ENCODE measurements at regions not wholly inside any gene's neighbourhood (a gene's known extent, or its start where the extent isn't known, plus 50 kb on each side); places are given as distances from the start of the nearest gene placed in this dataset.

GRCh38 chr1:63122079-63122478 is 200.3 kb upstream of the FOXD3 start:
- DNase-seq: no peak
- no peak for TF ChIP-seq CTCF (IDR thresholded peaks at IDR 0.05)
- no peak for TF ChIP-seq POLR2A (IDR thresholded peaks at IDR 0.05)
- H3K9me3 ChIP-seq: no peaks in the 10 kb centered on the region
- H3K36me3 ChIP-seq: no peaks in the 10 kb centered on the region
- H3K27ac ChIP-seq: no peak overlapping the region
- no peaks in the 10 kb centered on the region for H3K4me1 ChIP-seq
- H3K4me3 ChIP-seq: no peak overlapping the region
- H3K27me3 ChIP-seq: no peaks in the 10 kb centered on the region

DNA sequence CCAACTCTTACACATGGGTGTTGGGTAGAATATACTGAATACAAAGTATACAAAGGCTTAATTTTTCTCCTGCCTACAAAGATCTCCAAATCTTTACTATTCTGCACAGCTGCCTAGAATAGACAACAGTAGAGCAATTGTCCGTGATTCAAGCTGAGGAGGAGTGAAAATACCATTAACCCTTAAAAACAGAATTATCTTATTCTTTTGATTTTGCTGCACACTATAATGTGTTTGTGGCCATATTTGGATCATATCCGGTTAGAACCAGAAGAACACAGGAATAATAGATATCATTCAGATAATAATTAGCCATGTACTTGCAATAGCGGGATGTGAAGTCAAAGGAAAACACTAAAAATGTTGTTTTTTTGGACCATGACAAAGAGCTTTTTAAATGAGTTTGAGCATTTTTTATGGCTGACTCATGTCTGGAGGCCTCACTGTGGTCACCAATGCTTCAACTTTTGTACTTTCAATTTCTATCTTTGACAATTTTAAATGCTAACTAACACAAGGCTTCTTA is 197.6 kb upstream of the FOXD3 start:
- TF ChIP-seq CTCF (IDR thresholded peaks at IDR 0.05) (no peak), POLR2A (IDR thresholded peaks at IDR 0.05) (no peak)
- Histone ChIP-seq H3K27ac (no peak overlapping the region), H3K4me1 (no peaks in the 10 kb centered on the region), H3K36me3 (no peaks in the 10 kb centered on the region), H3K4me3 (no peak overlapping the region), H3K27me3 (no peaks in the 10 kb centered on the region), H3K9me3 (no peaks in the 10 kb centered on the region)
- DNase-seq: no peak

- Histone ChIP-seq H3K27ac (no peak overlapping the region), H3K27me3 (no peaks in the 10 kb centered on the region), H3K4me3 (no peak overlapping the region), H3K9me3 (no peaks in the 10 kb centered on the region), H3K4me1 (no peaks in the 10 kb centered on the region), H3K36me3 (no peaks in the 10 kb centered on the region)
- TF ChIP-seq CTCF (IDR thresholded peaks at IDR 0.05) (no peak), POLR2A (IDR thresholded peaks at IDR 0.05) (no peak)
- no peak for DNase-seq
Measured at GRCh38 chr1:63126104-63126503, 196.3 kb upstream of the FOXD3 start.

DNA sequence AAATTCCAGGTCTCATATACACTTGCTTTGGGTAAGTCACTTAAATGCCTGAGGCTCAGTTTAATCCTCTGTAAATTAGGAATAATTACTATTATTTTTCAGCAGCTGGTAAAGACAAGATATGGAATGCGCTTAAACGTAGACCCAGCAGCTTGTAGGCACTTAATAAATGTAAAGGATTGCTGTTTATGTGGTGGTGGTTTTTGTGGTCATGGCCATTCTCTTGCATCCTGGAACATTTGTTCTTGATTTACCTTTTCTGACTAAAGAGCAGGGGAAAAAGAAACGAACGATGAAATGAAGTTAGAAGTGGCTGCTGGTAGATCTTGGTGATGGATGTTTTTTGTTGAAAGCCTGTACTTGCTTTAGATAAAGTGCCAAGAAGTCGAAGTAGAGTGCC is 195.0 kb upstream of the FOXD3 start:
- no peaks in the 10 kb centered on the region for H3K9me3 ChIP-seq
- H3K4me3 ChIP-seq: no peak overlapping the region
- no peak for DNase-seq
- H3K27ac ChIP-seq: no peak overlapping the region
- H3K4me1 ChIP-seq: no peaks in the 10 kb centered on the region
- no peaks in the 10 kb centered on the region for H3K36me3 ChIP-seq
- no peak for TF ChIP-seq POLR2A (IDR thresholded peaks at IDR 0.05)
- no peak for TF ChIP-seq CTCF (IDR thresholded peaks at IDR 0.05)
- H3K27me3 ChIP-seq: no peaks in the 10 kb centered on the region

- H3K27ac ChIP-seq: no peak overlapping the region
- no peaks in the 10 kb centered on the region for H3K9me3 ChIP-seq
- TF ChIP-seq POLR2A (IDR thresholded peaks at IDR 0.05) (no peak), CTCF (IDR thresholded peaks at IDR 0.05) (no peak)
- no peak for DNase-seq
- no peaks in the 10 kb centered on the region for H3K27me3 ChIP-seq
- H3K4me3 ChIP-seq: no peak overlapping the region
- H3K4me1 ChIP-seq: no peaks in the 10 kb centered on the region
- H3K36me3 ChIP-seq: no peaks in the 10 kb centered on the region
Measured at GRCh38 chr1:63128556-63128955, 193.8 kb upstream of the FOXD3 start.

DNA sequence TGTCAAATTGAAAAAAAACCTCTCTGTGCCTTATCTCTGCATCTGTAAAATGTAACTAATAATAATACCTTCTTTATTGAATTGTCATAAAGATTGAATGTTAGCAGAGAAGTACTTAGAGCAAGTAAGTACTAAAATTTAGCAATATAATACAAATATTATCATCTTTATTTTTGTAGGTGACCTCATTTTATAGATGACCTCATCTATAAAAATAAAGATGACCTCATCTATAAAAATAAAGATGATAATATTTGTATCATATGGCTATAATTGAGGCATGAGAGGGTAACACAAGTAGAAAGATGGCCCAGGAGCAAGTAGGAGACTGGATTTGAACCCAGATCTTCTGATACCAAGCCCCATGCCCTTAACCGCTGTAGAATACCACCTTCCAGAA is 193.2 kb upstream of the FOXD3 start:
- Histone ChIP-seq H3K27ac (no peak overlapping the region), H3K4me1 (no peaks in the 10 kb centered on the region), H3K27me3 (no peaks in the 10 kb centered on the region), H3K9me3 (no peaks in the 10 kb centered on the region), H3K36me3 (no peaks in the 10 kb centered on the region), H3K4me3 (no peak overlapping the region)
- no peak for TF ChIP-seq CTCF (IDR thresholded peaks at IDR 0.05)
- TF ChIP-seq POLR2A (IDR thresholded peaks at IDR 0.05): no peak
- no peak for DNase-seq
